Activated T-helper 1 cell treated with anti-CD3 and anti-CD28 coated beads, Interleukin-12 subunit alpha, Interleukin-12 subunit beta, Interleukin-2, Interleukin-4 antibody, amounts not matched to agents 30 ng/mL and 10 ng/mL and 1 ng/mL, durations not matched to agents 14 hours and 24 hours and 36 hours (primary cell): ENCODE measurements at regions not wholly inside any gene's neighbourhood (a gene's known extent, or its start where the extent isn't known, plus 50 kb on each side); places are given as distances from the start of the nearest gene placed in this dataset.
A peak's percentile ranks its signal among the peaks of the same experiment; 100 is the strongest.

Experiments
- DNase-seq: peaks from one replicate; pipeline ENCODE4 v3.0.0; 2021; ENCODE audit warnings: low spot score
- H3K27ac Mint-ChIP-seq: one replicate; pipeline ENCODE4 v1.8.0; 2021; ENCODE audit warnings: mild to moderate bottlenecking, mixed read lengths
- H3K27me3 Mint-ChIP-seq: one replicate; pipeline ENCODE4 v1.8.0; 2022; ENCODE audit warnings: mild to moderate bottlenecking, moderate library complexity, mixed read lengths; ENCODE audit not compliant: insufficient read depth
- H3K36me3 Mint-ChIP-seq: one replicate; pipeline ENCODE4 v1.8.0; 2021; ENCODE audit warnings: low read depth, mixed read lengths
- H3K4me1 Mint-ChIP-seq: one replicate; pipeline ENCODE4 v1.8.0; 2021; ENCODE audit warnings: low read depth, mixed read lengths
- H3K4me3 Mint-ChIP-seq: one replicate; pipeline ENCODE4 v1.8.0; 2021; ENCODE audit warnings: mild to moderate bottlenecking, moderate library complexity, mixed read lengths
- H3K9me3 Mint-ChIP-seq: one replicate; pipeline ENCODE4 v1.8.0; 2021; ENCODE audit warnings: mixed read lengths
- intact Hi-C: fragments of 100-400 bp; cut with micrococcal nuclease; formaldehyde crosslinking; loops from one replicate; pipeline ENCODE4 v1.15.1; 2024

DNA sequence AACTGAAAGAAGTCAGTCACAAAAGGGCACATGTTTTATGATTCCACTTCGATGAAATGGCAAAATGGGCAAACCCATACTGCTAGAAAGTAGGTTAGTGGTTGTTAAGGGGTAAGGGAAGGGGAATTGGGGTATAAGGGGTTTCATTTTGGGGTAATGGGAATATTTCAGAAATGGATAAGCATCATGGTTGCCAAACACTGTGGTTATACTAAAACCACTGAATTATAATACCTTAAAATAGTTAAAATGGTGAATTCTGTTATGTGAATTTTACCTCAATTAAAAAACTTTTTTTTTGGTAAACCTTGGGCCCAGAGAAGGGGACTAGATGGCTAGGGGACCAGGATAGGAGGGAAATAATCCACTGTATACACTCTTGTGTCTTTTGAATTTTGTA is 52.3 kb upstream of the BHLHE40 start:
- intact Hi-C loops, result loop anchor here (1.0 to 5.0 kb wide), 7 partner anchors 8 to 540 kb away; no protein-coding TSS in a partner anchor
- Mint-ChIP-seq H3K4me1 (peaks cover 54% of the 10 kb centered on the region), H3K9me3 (peaks cover 9% of the 10 kb centered on the region), H3K27ac (peak overlapping the region; percentile 61), H3K36me3 (peaks cover 9% of the 10 kb centered on the region), H3K27me3 (no peaks in the 10 kb centered on the region), H3K4me3 (peak overlapping the region; percentile 6)
- DNase-seq, result no peak

DNA sequence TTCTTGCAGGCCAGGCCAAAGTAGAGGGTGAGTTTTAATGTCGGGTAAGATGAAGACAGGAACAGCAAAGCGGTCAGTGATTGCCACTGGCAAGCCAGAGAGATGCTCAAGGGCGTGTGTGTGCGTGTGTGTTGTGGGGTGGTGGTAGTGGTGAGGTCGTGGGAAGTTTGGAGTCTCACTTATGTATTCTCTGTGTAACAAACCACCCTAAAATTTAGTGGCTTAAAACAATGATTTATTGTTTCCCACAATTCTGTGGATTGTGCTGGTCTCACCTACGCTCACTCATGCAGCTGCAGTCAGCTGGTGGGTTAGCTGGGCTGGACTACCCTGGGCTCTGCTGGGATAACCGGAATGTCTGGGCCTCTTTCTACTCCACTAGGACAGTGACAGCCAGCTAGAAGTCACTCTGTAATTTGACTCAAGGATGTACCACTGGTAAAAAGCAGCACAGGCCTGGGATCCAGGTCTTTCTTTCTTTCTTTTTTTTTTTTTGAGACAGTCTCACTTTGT is 50.9 kb upstream of the BHLHE40 start:
- H3K27me3 Mint-ChIP-seq, result no peaks in the 10 kb centered on the region
- intact Hi-C loops, result loop anchor here (5.0 kb wide), 1 partner anchor 206 kb away; no protein-coding TSS in a partner anchor
- H3K4me3 Mint-ChIP-seq, result peak overlapping the region; percentile 20
- H3K4me1 Mint-ChIP-seq, result peaks cover 60% of the 10 kb centered on the region
- H3K36me3 Mint-ChIP-seq, result peaks cover 7% of the 10 kb centered on the region
- H3K27ac Mint-ChIP-seq, result peak overlapping the region; percentile 79
- peaks cover 9% of the 10 kb centered on the region for H3K9me3 Mint-ChIP-seq
- no peak for DNase-seq
